BLaER1 (cell line): ENCODE measurements at regions not wholly inside any gene's neighbourhood (a gene's known extent, or its start where the extent isn't known, plus 50 kb on each side); places are given as distances from the start of the nearest gene placed in this dataset.

Source experiments
- H3K27ac ChIP-seq: shearing (Covaris generic); formaldehyde crosslinking; 2 replicates; pipeline ENCODE4 v1.8.1; 2022
- H3K27me3 ChIP-seq: shearing (Covaris generic); formaldehyde crosslinking; 2 replicates; pipeline ENCODE4 v1.8.1; 2022
- H3K36me3 ChIP-seq: shearing (Covaris generic); formaldehyde crosslinking; 2 replicates; pipeline ENCODE4 v1.8.1; 2022
- H3K4me1 ChIP-seq: shearing (Covaris generic); formaldehyde crosslinking; 2 replicates; pipeline ENCODE4 v1.8.1; 2022
- H3K4me2 ChIP-seq: shearing (Covaris generic); formaldehyde crosslinking; 2 replicates; pipeline ENCODE4 v1.8.1; 2022
- H3K4me3 ChIP-seq: shearing (Covaris generic); formaldehyde crosslinking; 2 replicates; pipeline ENCODE4 v1.8.1; 2022
- H3K9ac ChIP-seq: shearing (Covaris generic); formaldehyde crosslinking; 2 replicates; pipeline ENCODE4 v1.8.1; 2022
- H3K9me3 ChIP-seq: shearing (Covaris generic); formaldehyde crosslinking; 2 replicates; pipeline ENCODE4 v1.8.1; 2022
- H4K20me1 ChIP-seq: shearing (Covaris generic); formaldehyde crosslinking; 2 replicates; pipeline ENCODE4 v1.8.1; 2022
- Cebpa-rat ChIP-seq: shearing (Covaris generic); IDR thresholded peaks from 2 replicates; pipeline ENCODE4 v1.8.1; 2022

GRCh38 chr18:75898651-75899050 lies 471.1 kb upstream of the SMIM21 start:
- H3K27me3 ChIP-seq: no peaks in the 10 kb centered on the region
- TF ChIP-seq Cebpa-rat: no peak
- no peak overlapping the region for H3K4me2 ChIP-seq
- no peaks in the 10 kb centered on the region for H3K36me3 ChIP-seq
- H3K9ac ChIP-seq: no peak overlapping the region
- H3K4me1 ChIP-seq: no peaks in the 10 kb centered on the region
- H4K20me1 ChIP-seq: no peaks in the 10 kb centered on the region
- no peak overlapping the region for H3K27ac ChIP-seq
- H3K9me3 ChIP-seq: no peaks in the 10 kb centered on the region
- H3K4me3 ChIP-seq: no peak overlapping the region

GRCh38 chr18:75897386-75897785 lies 469.9 kb upstream of the SMIM21 start:
- Histone ChIP-seq H3K4me1 (no peaks in the 10 kb centered on the region), H3K4me2 (no peak overlapping the region), H3K4me3 (no peak overlapping the region), H3K9me3 (no peaks in the 10 kb centered on the region), H3K9ac (no peak overlapping the region), H3K27ac (no peak overlapping the region), H4K20me1 (no peaks in the 10 kb centered on the region), H3K27me3 (no peaks in the 10 kb centered on the region), H3K36me3 (no peaks in the 10 kb centered on the region)
- no peak for TF ChIP-seq Cebpa-rat

GRCh38 chr18:75896865-75897264 lies 469.4 kb upstream of the SMIM21 start:
- Histone ChIP-seq H3K4me1 (no peaks in the 10 kb centered on the region), H3K27me3 (no peaks in the 10 kb centered on the region), H3K36me3 (no peaks in the 10 kb centered on the region), H4K20me1 (no peaks in the 10 kb centered on the region), H3K9me3 (no peaks in the 10 kb centered on the region), H3K4me3 (no peak overlapping the region), H3K27ac (no peak overlapping the region), H3K9ac (no peak overlapping the region), H3K4me2 (no peak overlapping the region)
- no peak for TF ChIP-seq Cebpa-rat

DNA sequence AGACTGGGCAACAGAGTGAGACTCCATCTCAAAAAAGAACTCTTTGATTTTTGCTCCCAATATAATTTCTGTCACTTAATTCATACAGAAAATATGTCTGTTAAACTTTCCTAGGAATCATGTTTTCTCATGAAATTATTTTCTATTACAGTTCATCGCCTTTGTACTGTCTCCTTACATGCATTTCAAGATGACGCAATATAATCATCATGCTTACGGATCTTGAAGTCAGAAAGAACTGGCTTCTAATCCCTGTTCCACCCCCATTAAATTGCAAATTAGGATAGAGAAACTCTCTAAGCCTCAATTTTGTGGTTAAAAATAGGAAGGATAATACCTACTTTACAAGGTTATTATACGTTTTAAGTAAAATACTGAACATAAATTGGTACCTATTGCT lies 467.6 kb upstream of the SMIM21 start:
- H4K20me1 ChIP-seq: no peaks in the 10 kb centered on the region
- no peak overlapping the region for H3K4me2 ChIP-seq
- no peaks in the 10 kb centered on the region for H3K9me3 ChIP-seq
- H3K27me3 ChIP-seq: no peaks in the 10 kb centered on the region
- no peak overlapping the region for H3K9ac ChIP-seq
- H3K36me3 ChIP-seq: no peaks in the 10 kb centered on the region
- H3K27ac ChIP-seq: no peak overlapping the region
- no peak overlapping the region for H3K4me3 ChIP-seq
- no peak for TF ChIP-seq Cebpa-rat
- no peaks in the 10 kb centered on the region for H3K4me1 ChIP-seq

DNA sequence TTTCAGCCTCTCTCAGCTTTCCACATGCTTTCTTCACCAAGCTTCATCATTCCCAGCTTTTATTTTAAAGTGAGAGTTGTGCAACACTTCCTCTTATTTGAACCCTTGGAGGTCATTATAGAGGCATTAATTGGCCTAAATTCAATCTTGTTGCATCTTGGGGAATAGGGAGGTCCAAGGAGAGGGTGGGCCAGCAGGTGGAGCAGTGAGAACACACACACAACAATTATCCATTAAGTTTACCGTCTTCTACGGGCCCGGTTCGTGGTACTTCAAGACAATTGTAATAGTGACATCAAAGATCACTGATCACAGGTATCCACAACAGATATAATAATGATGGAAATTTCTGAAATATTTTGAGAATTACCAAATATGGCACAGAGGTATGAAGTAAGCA lies 457.2 kb upstream of the SMIM21 start:
- H3K36me3 ChIP-seq: no peaks in the 10 kb centered on the region
- H3K4me3 ChIP-seq: no peak overlapping the region
- H3K4me2 ChIP-seq: no peak overlapping the region
- H3K4me1 ChIP-seq: no peaks in the 10 kb centered on the region
- H4K20me1 ChIP-seq: no peaks in the 10 kb centered on the region
- no peak for TF ChIP-seq Cebpa-rat
- H3K9ac ChIP-seq: no peak overlapping the region
- H3K27ac ChIP-seq: no peak overlapping the region
- no peaks in the 10 kb centered on the region for H3K27me3 ChIP-seq
- H3K9me3 ChIP-seq: no peaks in the 10 kb centered on the region

DNA sequence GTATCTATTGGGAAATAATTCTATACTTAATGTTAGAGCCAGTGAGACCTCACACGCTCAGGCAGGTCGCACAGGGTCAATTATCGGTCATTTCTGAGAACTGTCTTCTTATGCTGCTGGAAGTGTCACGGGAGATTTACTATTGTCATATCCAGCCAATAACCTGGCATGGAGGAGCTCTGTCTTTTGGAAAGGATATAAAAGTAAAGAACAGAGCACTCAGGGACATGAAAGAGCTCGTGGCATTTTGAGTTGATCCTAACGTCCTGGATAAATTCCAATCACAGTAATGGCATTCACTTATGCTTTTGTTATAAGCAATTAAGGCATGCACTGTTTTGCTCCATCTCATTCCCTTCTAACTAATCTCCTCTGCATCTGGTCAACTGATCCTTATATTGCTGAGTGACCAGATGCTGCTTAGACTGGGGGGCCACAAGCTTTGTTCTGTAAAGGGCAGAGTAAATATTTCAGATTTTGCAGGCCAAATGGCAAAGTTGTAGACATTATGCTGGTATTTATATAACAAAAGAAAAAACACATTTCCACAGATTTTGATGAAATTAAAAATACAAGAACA lies 453.5 kb upstream of the SMIM21 start:
- peaks cover 14% of the 10 kb centered on the region; the same call in 1 of the 2 replicates for H3K9me3 ChIP-seq
- no peak overlapping the region for H3K4me3 ChIP-seq
- TF ChIP-seq Cebpa-rat: no peak
- H3K4me1 ChIP-seq: no peaks in the 10 kb centered on the region
- H3K36me3 ChIP-seq: no peaks in the 10 kb centered on the region
- no peak overlapping the region for H3K27ac ChIP-seq
- H3K27me3 ChIP-seq: no peaks in the 10 kb centered on the region
- H3K9ac ChIP-seq: no peak overlapping the region
- no peak overlapping the region for H3K4me2 ChIP-seq
- H4K20me1 ChIP-seq: no peaks in the 10 kb centered on the region

- peaks cover 14% of the 10 kb centered on the region; the same call in 1 of the 2 replicates for H3K9me3 ChIP-seq
- no peaks in the 10 kb centered on the region for H3K36me3 ChIP-seq
- no peaks in the 10 kb centered on the region for H4K20me1 ChIP-seq
- H3K27ac ChIP-seq: no peak overlapping the region
- TF ChIP-seq Cebpa-rat: no peak
- H3K4me1 ChIP-seq: no peaks in the 10 kb centered on the region
- no peak overlapping the region for H3K4me3 ChIP-seq
- no peak overlapping the region for H3K9ac ChIP-seq
- no peak overlapping the region for H3K4me2 ChIP-seq
- no peaks in the 10 kb centered on the region for H3K27me3 ChIP-seq
These were observed 452.8 kb upstream of the SMIM21 start for GRCh38 chr18:75880266-75880665.

- Histone ChIP-seq H3K9me3 (peaks cover 14% of the 10 kb centered on the region; the same call in 1 of the 2 replicates), H3K27ac (no peak overlapping the region), H3K36me3 (no peaks in the 10 kb centered on the region), H3K4me2 (no peak overlapping the region), H3K4me3 (no peak overlapping the region), H3K27me3 (no peaks in the 10 kb centered on the region), H3K9ac (no peak overlapping the region), H3K4me1 (no peaks in the 10 kb centered on the region), H4K20me1 (no peaks in the 10 kb centered on the region)
- TF ChIP-seq Cebpa-rat: no peak
These were observed 451.7 kb upstream of the SMIM21 start for GRCh38 chr18:75879196-75879595.

- no peak overlapping the region for H3K4me2 ChIP-seq
- no peak for TF ChIP-seq Cebpa-rat
These were observed 448.1 kb upstream of the SMIM21 start for GRCh38 chr18:75875559-75875958.

DNA sequence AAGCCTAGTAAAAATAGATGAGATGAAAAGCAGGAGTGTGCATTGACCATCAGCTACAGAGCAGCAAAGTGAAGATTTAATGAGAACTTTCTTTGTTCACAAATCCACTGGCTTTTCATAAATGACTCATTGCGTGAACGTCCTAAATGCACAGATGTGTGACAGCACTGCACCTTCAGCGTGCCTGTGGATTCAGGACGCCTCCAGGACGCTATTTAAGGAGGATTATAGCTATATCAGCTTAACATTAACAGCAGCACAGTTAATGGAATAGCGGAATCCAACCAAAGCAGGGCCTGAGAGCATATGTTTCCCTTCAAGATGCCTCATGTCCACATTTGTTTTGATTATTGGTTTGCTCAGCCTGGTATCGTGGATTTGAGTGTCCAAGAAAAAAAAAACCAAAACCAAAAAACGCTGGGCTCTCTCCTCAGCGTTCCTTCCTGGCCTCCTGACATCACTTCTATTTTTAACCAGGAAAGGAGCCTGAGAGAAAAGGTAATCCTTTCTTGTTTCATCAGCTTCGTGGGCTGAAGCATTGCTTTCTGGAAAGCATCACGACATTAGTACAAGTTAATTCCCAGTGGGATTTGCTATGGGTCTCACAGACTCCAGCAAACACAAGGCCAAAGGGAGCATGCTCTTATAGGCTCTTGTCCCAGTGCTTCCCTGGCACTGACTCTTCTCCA lies 447.0 kb upstream of the SMIM21 start:
- TF ChIP-seq Cebpa-rat: no peak

More at GRCh38 chr18:75875559-75875958, 448.1 kb upstream of the SMIM21 start:
- H3K9ac ChIP-seq: no peak overlapping the region
- no peaks in the 10 kb centered on the region for H3K4me1 ChIP-seq
- no peaks in the 10 kb centered on the region for H3K36me3 ChIP-seq
- H3K9me3 ChIP-seq: peaks cover 14% of the 10 kb centered on the region; the same call in 1 of the 2 replicates
- no peak overlapping the region for H3K4me3 ChIP-seq
- H4K20me1 ChIP-seq: no peaks in the 10 kb centered on the region
- H3K27me3 ChIP-seq: no peaks in the 10 kb centered on the region
- no peak overlapping the region for H3K27ac ChIP-seq

More for the DNA sequence above, 447.0 kb upstream of the SMIM21 start:
- H3K4me1 ChIP-seq: no peaks in the 10 kb centered on the region
- no peak overlapping the region for H3K27ac ChIP-seq
- H4K20me1 ChIP-seq: no peaks in the 10 kb centered on the region
- no peak overlapping the region for H3K4me2 ChIP-seq
- no peak overlapping the region for H3K4me3 ChIP-seq
- H3K9ac ChIP-seq: no peak overlapping the region
- H3K36me3 ChIP-seq: no peaks in the 10 kb centered on the region
- H3K9me3 ChIP-seq: peaks cover 14% of the 10 kb centered on the region; the same call in 1 of the 2 replicates
- H3K27me3 ChIP-seq: no peaks in the 10 kb centered on the region
